A673 (cell line): ENCODE measurements at regions not wholly inside any gene's neighbourhood (a gene's known extent, or its start where the extent isn't known, plus 50 kb on each side); places are given as distances from the start of the nearest gene placed in this dataset.

Experiments
- BruUV-seq: library from RNA; stranded (reverse); fragments of 400-500 nt; replicated peaks from 2 replicates; lab custom pipeline; 2021; lab: Mats Ljungman, UMichigan
- CTCF ChIA-PET: fragments of 300-600 bp; sonication (Branson Sonifier 250); formaldehyde crosslinking; loops from one replicate; lab custom pipeline; 2022; ENCODE audit warnings: antibody characterized with exemption; lab: Charles Lee
- POLR2A ChIA-PET: fragments of 300-600 bp; sonication (Branson Sonifier 250); formaldehyde crosslinking; loops from one replicate; lab custom pipeline; 2022; ENCODE audit warnings: antibody characterized with exemption; ENCODE audit not compliant: low non-redundant PET; lab: Charles Lee
- DNase-seq: peaks from one replicate; pipeline ENCODE4 v3.0.0-alpha.2; 2015; ENCODE audit warnings: low spot score
- H3K27ac ChIP-seq: fragments of 200-600 bp; sonication (generic); 2 replicates; pipeline ENCODE4 v1.5.1; 2016; ENCODE audit warnings: mixed run types, low read depth, mild to moderate bottlenecking, mixed read lengths, antibody characterized with exemption, low read length; ENCODE audit not compliant: poor library complexity, severe bottlenecking
- H3K27me3 ChIP-seq: fragments of 200-600 bp; sonication (generic); replicated peaks from 2 replicates; pipeline ENCODE4 v1.6.1; 2017; ENCODE audit warnings: mixed run types, low read depth, mild to moderate bottlenecking, mixed read lengths, antibody characterized with exemption, low read length; ENCODE audit not compliant: insufficient read depth, poor library complexity
- H3K36me3 ChIP-seq: fragments of 200-600 bp; sonication (generic); 2 replicates; pipeline ENCODE4 v1.6.1; 2016; ENCODE audit warnings: mixed run types, mild to moderate bottlenecking, mixed read lengths, antibody characterized with exemption, low read length; ENCODE audit not compliant: insufficient read depth, poor library complexity, severe bottlenecking
- H3K4me1 ChIP-seq: fragments of 200-600 bp; sonication (generic); 2 replicates; pipeline ENCODE4 v1.6.1; 2017; ENCODE audit warnings: mixed run types, mild to moderate bottlenecking, mixed read lengths, antibody characterized with exemption, low read length; ENCODE audit not compliant: insufficient read depth, poor library complexity, severe bottlenecking
- H3K4me3 ChIP-seq: fragments of 200-600 bp; sonication (generic); 2 replicates; pipeline ENCODE4 v1.5.1; 2016; ENCODE audit warnings: low read depth, mixed run types, mild to moderate bottlenecking, mixed read lengths, low read length; ENCODE audit not compliant: poor library complexity, severe bottlenecking
- H3K9me3 ChIP-seq: fragments of 200-600 bp; sonication (generic); 2 replicates; pipeline ENCODE4 v1.6.1; 2016; ENCODE audit warnings: mixed run types, low read depth, mild to moderate bottlenecking, mixed read lengths, antibody characterized with exemption, low read length; ENCODE audit not compliant: poor library complexity, severe bottlenecking
- EZH2 ChIP-seq: fragments of 200-600 bp; sonication (generic); IDR thresholded peaks from 2 replicates; pipeline ENCODE4 v1.6.1; 2017; ENCODE audit warnings: borderline replicate concordance, low read depth, mild to moderate bottlenecking, mixed read lengths, antibody characterized with exemption, low read length; ENCODE audit not compliant: poor library complexity, severe bottlenecking
- intact Hi-C: fragments of 100-400 bp; cut with micrococcal nuclease; formaldehyde crosslinking; loops from one replicate; pipeline ENCODE4 v1.10.0; 2022; ENCODE audit not compliant: unreplicated experiment
- TF ChIP-seq, protein P1 (sequence below): fragments of 300-800, 200-600 bp; sonication (generic); conservative IDR thresholded peaks from 2 replicates; pipeline ENCODE4 v1.5.1; 2017; ENCODE audit warnings: low read depth, mild to moderate bottlenecking, antibody characterized with exemption, low read length, moderate library complexity, mixed read lengths

DNA sequence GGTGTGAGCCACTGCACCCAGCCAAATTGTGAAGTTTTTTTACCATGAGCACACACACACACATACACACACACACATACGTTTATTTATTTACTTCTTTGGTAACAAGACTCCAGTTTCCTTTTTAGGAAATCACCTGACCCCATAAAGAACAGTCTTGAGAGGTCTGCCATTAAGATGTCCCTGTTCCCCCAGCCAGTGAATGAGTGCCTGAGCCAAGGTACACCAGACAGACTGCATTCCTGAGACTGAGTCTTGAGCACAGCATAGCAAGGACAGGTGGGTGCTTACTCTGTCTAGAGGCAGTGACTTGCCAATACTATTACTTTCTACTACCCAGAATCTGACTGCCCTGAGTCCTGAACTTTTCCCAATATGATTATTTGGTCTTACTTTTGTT, 167.2 kb upstream of the SATB2 start:
- H3K36me3 ChIP-seq = no peaks in the 10 kb centered on the region
- TF ChIP-seq, protein P1, sequence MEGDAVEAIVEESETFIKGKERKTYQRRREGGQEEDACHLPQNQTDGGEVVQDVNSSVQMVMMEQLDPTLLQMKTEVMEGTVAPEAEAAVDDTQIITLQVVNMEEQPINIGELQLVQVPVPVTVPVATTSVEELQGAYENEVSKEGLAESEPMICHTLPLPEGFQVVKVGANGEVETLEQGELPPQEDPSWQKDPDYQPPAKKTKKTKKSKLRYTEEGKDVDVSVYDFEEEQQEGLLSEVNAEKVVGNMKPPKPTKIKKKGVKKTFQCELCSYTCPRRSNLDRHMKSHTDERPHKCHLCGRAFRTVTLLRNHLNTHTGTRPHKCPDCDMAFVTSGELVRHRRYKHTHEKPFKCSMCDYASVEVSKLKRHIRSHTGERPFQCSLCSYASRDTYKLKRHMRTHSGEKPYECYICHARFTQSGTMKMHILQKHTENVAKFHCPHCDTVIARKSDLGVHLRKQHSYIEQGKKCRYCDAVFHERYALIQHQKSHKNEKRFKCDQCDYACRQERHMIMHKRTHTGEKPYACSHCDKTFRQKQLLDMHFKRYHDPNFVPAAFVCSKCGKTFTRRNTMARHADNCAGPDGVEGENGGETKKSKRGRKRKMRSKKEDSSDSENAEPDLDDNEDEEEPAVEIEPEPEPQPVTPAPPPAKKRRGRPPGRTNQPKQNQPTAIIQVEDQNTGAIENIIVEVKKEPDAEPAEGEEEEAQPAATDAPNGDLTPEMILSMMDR = no peak
- ChIA-PET CTCF (no interaction called here), POLR2A (no interaction called here)
- no peak overlapping the region for H3K27ac ChIP-seq
- H3K9me3 ChIP-seq = no peaks in the 10 kb centered on the region
- no TSS peak for BruUV-seq
- no peak overlapping the region for H3K4me3 ChIP-seq
- H3K27me3 ChIP-seq = peaks cover 3% of the 10 kb centered on the region
- intact Hi-C loops = no loop called here
- H3K4me1 ChIP-seq = no peaks in the 10 kb centered on the region
- DNase-seq = no peak

DNA sequence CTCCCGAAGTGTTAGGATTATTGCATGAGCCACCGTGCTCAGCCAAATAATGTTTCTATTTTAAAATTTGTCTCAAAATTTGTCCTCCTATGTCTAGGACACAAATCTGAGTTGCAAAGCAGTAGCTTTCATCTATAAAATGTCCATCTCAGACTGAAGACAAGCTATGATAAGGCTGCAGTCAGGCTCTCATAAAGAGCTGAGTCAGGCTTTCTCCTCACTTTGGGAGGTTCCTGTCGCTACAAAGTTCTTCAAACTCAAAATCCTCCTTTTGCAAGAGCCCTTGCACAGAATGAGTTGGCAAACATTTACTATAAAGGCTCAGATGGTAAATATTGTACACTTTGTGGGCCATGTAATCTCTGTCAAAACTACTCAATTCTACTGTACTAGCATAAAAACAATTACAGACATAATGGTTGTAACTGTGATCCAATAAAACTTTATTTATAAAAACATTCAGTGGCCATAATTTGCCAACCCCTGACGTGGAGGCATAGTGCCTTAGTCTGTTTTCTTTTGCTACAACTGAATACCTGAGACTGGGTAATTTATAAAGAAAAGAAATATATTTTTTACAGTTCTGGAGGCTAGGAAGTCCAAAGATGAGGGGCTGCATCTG, 154.9 kb upstream of the SATB2 start:
- CTCF ChIA-PET = no interaction called here

DNA sequence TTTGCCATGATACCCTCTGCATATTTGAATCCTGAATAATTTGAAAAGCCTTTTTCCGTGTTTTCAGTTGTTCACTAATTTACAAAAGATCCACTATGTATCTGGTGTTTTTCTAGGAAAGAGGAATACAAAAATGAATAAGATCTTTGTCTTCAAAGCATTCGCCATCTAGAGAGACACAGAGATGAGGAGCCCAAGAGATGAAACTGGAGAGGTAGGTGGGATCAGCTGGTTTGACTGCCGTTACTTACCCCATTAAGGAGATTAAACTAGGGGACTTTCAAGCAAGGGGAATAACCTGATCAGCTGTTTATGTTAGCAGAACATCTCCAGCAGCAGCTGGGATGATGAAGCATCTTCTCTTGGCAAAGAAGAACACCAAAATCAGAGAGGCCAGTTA, 150.2 kb upstream of the SATB2 start:
- Histone ChIP-seq H3K36me3 (no peaks in the 10 kb centered on the region), H3K4me3 (no peak overlapping the region), H3K4me1 (peaks cover 14% of the 10 kb centered on the region), H3K9me3 (no peaks in the 10 kb centered on the region), H3K27ac (no peak overlapping the region), H3K27me3 (no peaks in the 10 kb centered on the region)
- BruUV-seq = no TSS peak
- POLR2A ChIA-PET = no interaction called here
- no peak for TF ChIP-seq EZH2
- TF ChIP-seq, protein P1 = no peak
- DNase-seq = no peak
- intact Hi-C loops = loop anchor here (10.0 kb wide), 1 partner anchor 1293 kb away; no protein-coding TSS in a partner anchor
- CTCF ChIA-PET = no interaction called here

More for the DNA sequence above, 154.9 kb upstream of the SATB2 start:
- no peaks in the 10 kb centered on the region for H3K27me3 ChIP-seq
- H3K9me3 ChIP-seq = no peaks in the 10 kb centered on the region
- intact Hi-C loops = no loop called here
- H3K36me3 ChIP-seq = no peaks in the 10 kb centered on the region
- no TSS peak for BruUV-seq
- H3K4me1 ChIP-seq = no peaks in the 10 kb centered on the region
- POLR2A ChIA-PET = no interaction called here
- TF ChIP-seq EZH2 = no peak
- TF ChIP-seq, protein P1 = no peak
- no peak overlapping the region for H3K4me3 ChIP-seq
- H3K27ac ChIP-seq = no peak overlapping the region
- DNase-seq = no peak
